WTC11 (cell line): ENCODE measurements at regions not wholly inside any gene's neighbourhood (a gene's known extent, or its start where the extent isn't known, plus 50 kb on each side); places are given as distances from the start of the nearest gene placed in this dataset.
A peak's percentile ranks its signal among the peaks of the same experiment; 100 is the strongest.

Source experiments
- ATAC-seq: fragments of 200-7000 bp; cut with Tn5 transposase; 2 replicates; pipeline ENCODE4 v1.10.0; 2021; ENCODE audit warnings: mild to moderate bottlenecking, moderate library complexity
- CTCF ChIA-PET: fragments of 300-600 bp; sonication (Branson Sonifier 250); formaldehyde crosslinking; loops from one replicate; lab custom pipeline; 2021; ENCODE audit warnings: antibody characterized with exemption; lab: Charles Lee
- POLR2A ChIA-PET: fragments of 350-600 bp; sonication (Branson Sonifier 250); formaldehyde crosslinking; loops from one replicate; lab custom pipeline; 2021; ENCODE audit warnings: antibody characterized with exemption; lab: Charles Lee
- DNase-seq: peaks from one replicate; pipeline ENCODE4 v3.0.0; 2021; ENCODE audit warnings: low spot score
- H3K27ac Mint-ChIP-seq: 2 replicates; pipeline ENCODE4 v1.8.0; 2021; ENCODE audit warnings: mixed read lengths
- H3K27me3 Mint-ChIP-seq: 2 replicates; pipeline ENCODE4 v1.8.0; 2021; ENCODE audit warnings: low read depth, mild to moderate bottlenecking, moderate library complexity, mixed read lengths
- H3K36me3 Mint-ChIP-seq: 2 replicates; pipeline ENCODE4 v1.8.0; 2021; ENCODE audit warnings: mixed read lengths
- H3K4me1 Mint-ChIP-seq: 2 replicates; pipeline ENCODE4 v1.8.0; 2022; ENCODE audit warnings: mixed read lengths
- H3K4me3 Mint-ChIP-seq: 2 replicates; pipeline ENCODE4 v1.8.0; 2021; ENCODE audit warnings: mild to moderate bottlenecking, moderate library complexity, mixed read lengths
- H3K9me3 Mint-ChIP-seq: 2 replicates; pipeline ENCODE4 v1.8.0; 2021; ENCODE audit warnings: mixed read lengths
- ATF2 ChIP-seq: sonication (generic); formaldehyde crosslinking; IDR thresholded peaks from 2 replicates; pipeline ENCODE4 v1.8.1; 2022; ENCODE audit warnings: low read depth, missing genetic modification reagents, borderline replicate concordance
- CBFB ChIP-seq: sonication (generic); formaldehyde crosslinking; IDR thresholded peaks from 2 replicates; pipeline ENCODE4 v1.8.1; 2022; ENCODE audit warnings: mild to moderate bottlenecking, low read depth, missing genetic modification reagents
- CREB1 ChIP-seq: sonication (generic); formaldehyde crosslinking; IDR thresholded peaks from 2 replicates; pipeline ENCODE4 v1.8.0; 2023; ENCODE audit warnings: mild to moderate bottlenecking, missing genetic modification reagents
- EMX1 ChIP-seq: fragments of 250-450 bp; sonication (Bioruptor Pico); IDR thresholded peaks from 2 replicates; pipeline ENCODE4 v1.8.0; 2021; ENCODE audit warnings: mild to moderate bottlenecking
- GRHL2 ChIP-seq: fragments of 250-450 bp; sonication (Bioruptor Pico); IDR thresholded peaks from 2 replicates; pipeline ENCODE4 v1.8.0; 2022; ENCODE audit warnings: mild to moderate bottlenecking, moderate library complexity; ENCODE audit not compliant: insufficient replicate concordance, severe bottlenecking
- NR2C2 ChIP-seq: sonication (generic); formaldehyde crosslinking; IDR thresholded peaks from 2 replicates; pipeline ENCODE4 v1.8.0; 2022; ENCODE audit warnings: mild to moderate bottlenecking, missing genetic modification reagents
- ZNF416 ChIP-seq: fragments of 250-450 bp; sonication (Bioruptor Pico); IDR thresholded peaks from 2 replicates; pipeline ENCODE4 v1.9.0; 2021; ENCODE audit warnings: mild to moderate bottlenecking, inconsistent platforms
- ZNF532 ChIP-seq: fragments of 250-450 bp; sonication (Bioruptor Pico); IDR thresholded peaks from 2 replicates; pipeline ENCODE4 v1.9.0; 2021; ENCODE audit warnings: mild to moderate bottlenecking, borderline replicate concordance
- TF ChIP-seq, protein P1 (sequence below): fragments of 200-600 bp; IDR thresholded peaks from 2 replicates; pipeline ENCODE4 v1.8.0; 2022; ENCODE audit warnings: antibody characterized with exemption
- TF ChIP-seq, protein P2 (sequence below): fragments of 250-450 bp; sonication (Bioruptor Pico); IDR thresholded peaks from 2 replicates; pipeline ENCODE4 v1.9.0; 2021; ENCODE audit warnings: mild to moderate bottlenecking
- TF ChIP-seq, protein P3 (sequence below): sonication (generic); formaldehyde crosslinking; IDR thresholded peaks from 2 replicates; pipeline ENCODE4 v1.8.0; 2023; ENCODE audit warnings: mild to moderate bottlenecking, missing genetic modification reagents

- H3K36me3 Mint-ChIP-seq, result peaks cover 27% of the 10 kb centered on the region
- H3K27ac Mint-ChIP-seq, result no peak overlapping the region
- peaks cover 14% of the 10 kb centered on the region for H3K9me3 Mint-ChIP-seq
- TF ChIP-seq CBFB (CRISPR knock-in tag), result no peak
- TF ChIP-seq, protein P1, sequence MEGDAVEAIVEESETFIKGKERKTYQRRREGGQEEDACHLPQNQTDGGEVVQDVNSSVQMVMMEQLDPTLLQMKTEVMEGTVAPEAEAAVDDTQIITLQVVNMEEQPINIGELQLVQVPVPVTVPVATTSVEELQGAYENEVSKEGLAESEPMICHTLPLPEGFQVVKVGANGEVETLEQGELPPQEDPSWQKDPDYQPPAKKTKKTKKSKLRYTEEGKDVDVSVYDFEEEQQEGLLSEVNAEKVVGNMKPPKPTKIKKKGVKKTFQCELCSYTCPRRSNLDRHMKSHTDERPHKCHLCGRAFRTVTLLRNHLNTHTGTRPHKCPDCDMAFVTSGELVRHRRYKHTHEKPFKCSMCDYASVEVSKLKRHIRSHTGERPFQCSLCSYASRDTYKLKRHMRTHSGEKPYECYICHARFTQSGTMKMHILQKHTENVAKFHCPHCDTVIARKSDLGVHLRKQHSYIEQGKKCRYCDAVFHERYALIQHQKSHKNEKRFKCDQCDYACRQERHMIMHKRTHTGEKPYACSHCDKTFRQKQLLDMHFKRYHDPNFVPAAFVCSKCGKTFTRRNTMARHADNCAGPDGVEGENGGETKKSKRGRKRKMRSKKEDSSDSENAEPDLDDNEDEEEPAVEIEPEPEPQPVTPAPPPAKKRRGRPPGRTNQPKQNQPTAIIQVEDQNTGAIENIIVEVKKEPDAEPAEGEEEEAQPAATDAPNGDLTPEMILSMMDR, result no peak
- no peak for TF ChIP-seq ZNF416 (CRISPR knock-in tag)
- TF ChIP-seq ATF2 (CRISPR knock-in tag), result no peak
- TF ChIP-seq, protein P2, sequence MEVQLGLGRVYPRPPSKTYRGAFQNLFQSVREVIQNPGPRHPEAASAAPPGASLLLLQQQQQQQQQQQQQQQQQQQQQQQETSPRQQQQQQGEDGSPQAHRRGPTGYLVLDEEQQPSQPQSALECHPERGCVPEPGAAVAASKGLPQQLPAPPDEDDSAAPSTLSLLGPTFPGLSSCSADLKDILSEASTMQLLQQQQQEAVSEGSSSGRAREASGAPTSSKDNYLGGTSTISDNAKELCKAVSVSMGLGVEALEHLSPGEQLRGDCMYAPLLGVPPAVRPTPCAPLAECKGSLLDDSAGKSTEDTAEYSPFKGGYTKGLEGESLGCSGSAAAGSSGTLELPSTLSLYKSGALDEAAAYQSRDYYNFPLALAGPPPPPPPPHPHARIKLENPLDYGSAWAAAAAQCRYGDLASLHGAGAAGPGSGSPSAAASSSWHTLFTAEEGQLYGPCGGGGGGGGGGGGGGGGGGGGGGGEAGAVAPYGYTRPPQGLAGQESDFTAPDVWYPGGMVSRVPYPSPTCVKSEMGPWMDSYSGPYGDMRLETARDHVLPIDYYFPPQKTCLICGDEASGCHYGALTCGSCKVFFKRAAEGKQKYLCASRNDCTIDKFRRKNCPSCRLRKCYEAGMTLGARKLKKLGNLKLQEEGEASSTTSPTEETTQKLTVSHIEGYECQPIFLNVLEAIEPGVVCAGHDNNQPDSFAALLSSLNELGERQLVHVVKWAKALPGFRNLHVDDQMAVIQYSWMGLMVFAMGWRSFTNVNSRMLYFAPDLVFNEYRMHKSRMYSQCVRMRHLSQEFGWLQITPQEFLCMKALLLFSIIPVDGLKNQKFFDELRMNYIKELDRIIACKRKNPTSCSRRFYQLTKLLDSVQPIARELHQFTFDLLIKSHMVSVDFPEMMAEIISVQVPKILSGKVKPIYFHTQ (CRISPR knock-in tag), result no peak
- TF ChIP-seq EMX1 (CRISPR knock-in tag), result no peak
- TF ChIP-seq NR2C2 (CRISPR knock-in tag), result no peak
- TF ChIP-seq, protein P3, sequence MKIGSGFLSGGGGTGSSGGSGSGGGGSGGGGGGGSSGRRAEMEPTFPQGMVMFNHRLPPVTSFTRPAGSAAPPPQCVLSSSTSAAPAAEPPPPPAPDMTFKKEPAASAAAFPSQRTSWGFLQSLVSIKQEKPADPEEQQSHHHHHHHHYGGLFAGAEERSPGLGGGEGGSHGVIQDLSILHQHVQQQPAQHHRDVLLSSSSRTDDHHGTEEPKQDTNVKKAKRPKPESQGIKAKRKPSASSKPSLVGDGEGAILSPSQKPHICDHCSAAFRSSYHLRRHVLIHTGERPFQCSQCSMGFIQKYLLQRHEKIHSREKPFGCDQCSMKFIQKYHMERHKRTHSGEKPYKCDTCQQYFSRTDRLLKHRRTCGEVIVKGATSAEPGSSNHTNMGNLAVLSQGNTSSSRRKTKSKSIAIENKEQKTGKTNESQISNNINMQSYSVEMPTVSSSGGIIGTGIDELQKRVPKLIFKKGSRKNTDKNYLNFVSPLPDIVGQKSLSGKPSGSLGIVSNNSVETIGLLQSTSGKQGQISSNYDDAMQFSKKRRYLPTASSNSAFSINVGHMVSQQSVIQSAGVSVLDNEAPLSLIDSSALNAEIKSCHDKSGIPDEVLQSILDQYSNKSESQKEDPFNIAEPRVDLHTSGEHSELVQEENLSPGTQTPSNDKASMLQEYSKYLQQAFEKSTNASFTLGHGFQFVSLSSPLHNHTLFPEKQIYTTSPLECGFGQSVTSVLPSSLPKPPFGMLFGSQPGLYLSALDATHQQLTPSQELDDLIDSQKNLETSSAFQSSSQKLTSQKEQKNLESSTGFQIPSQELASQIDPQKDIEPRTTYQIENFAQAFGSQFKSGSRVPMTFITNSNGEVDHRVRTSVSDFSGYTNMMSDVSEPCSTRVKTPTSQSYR, result no peak
- TF ChIP-seq CREB1 (CRISPR knock-in tag), result no peak
- TF ChIP-seq ZNF532 (CRISPR knock-in tag), result no peak
- TF ChIP-seq GRHL2 (CRISPR knock-in tag), result no peak
- H3K4me1 Mint-ChIP-seq, result no peaks in the 10 kb centered on the region
- POLR2A ChIA-PET, result no interaction called here
- CTCF ChIA-PET, result interaction anchor here (0.7 kb wide), 1 partner anchor 46 kb away, joined by 3 read pairs; no protein-coding TSS in a partner anchor
- H3K4me3 Mint-ChIP-seq, result no peak overlapping the region
- DNase-seq (peak; percentile 45), ATAC-seq (no peak)
- H3K27me3 Mint-ChIP-seq, result no peaks in the 10 kb centered on the region; the same call in 1 of the 2 replicates
Measured at GRCh38 chr1:2875707-2876561, 74.4 kb upstream of the TTC34 start.
